KBM-7 (cell line): ENCODE measurements at regions not wholly inside any gene's neighbourhood (a gene's known extent, or its start where the extent isn't known, plus 50 kb on each side); places are given as distances from the start of the nearest gene placed in this dataset.
"Not testable (repeated sequence)": the region's sequence is repeated elsewhere in the genome, so short reads cannot be mapped to it uniquely, and the experiment has no call there.

Experiments
- DNase-seq: peaks from one replicate; pipeline ENCODE4 v3.0.0-alpha.2; 2015
- in situ Hi-C: fragments of 300-500 bp; cut with MboI; formaldehyde crosslinking; loops from 2 replicates; pipeline ENCODE4 v1.14.3; 2020; ENCODE audit warnings: low sequenced_read_pairs, low pct_unique_long_range_greater_than_20kb, mixed read lengths

GRCh38 chr18:57895182-57895581 lies 92.1 kb upstream of the ATP8B1 start:
- in situ Hi-C loops: loop anchor here (25.0 kb wide), 1 partner anchor 217 kb away; no protein-coding TSS in a partner anchor

GRCh38 chr18:57891707-57892391 lies 88.7 kb upstream of the ATP8B1 start:
- in situ Hi-C loops: loop anchor here (25.0 kb wide), 1 partner anchor 220 kb away; no protein-coding TSS in a partner anchor
- DNase-seq: no peak

More at GRCh38 chr18:57895182-57895581, 92.1 kb upstream of the ATP8B1 start:
- DNase-seq: no peak

GRCh38 chr18:57890266-57890665 lies 87.2 kb upstream of the ATP8B1 start:
- no peak for DNase-seq
- in situ Hi-C loops: loop anchor here (25.0 kb wide), 1 partner anchor 222 kb away; no protein-coding TSS in a partner anchor

- no peak for DNase-seq
- in situ Hi-C loops: loop anchor here (25.0 kb wide), 1 partner anchor 222 kb away; no protein-coding TSS in a partner anchor
These were observed 86.7 kb upstream of the ATP8B1 start for GRCh38 chr18:57889841-57890240.

GRCh38 chr18:57887543-57888383 lies 84.6 kb upstream of the ATP8B1 start:
- in situ Hi-C loops: loop anchor here (25.0 kb wide), 1 partner anchor 225 kb away; no protein-coding TSS in a partner anchor
- DNase-seq: no peak

GRCh38 chr18:57885931-57886330 lies 82.8 kb upstream of the ATP8B1 start:
- no peak for DNase-seq
- in situ Hi-C loops: loop anchor here (25.0 kb wide), 1 partner anchor 226 kb away; no protein-coding TSS in a partner anchor

GRCh38 chr18:57882465-57882864 lies 79.3 kb upstream of the ATP8B1 start:
- in situ Hi-C loops: loop anchor here (25.0 kb wide), 1 partner anchor 230 kb away; no protein-coding TSS in a partner anchor
- no peak for DNase-seq

- peak; percentile 66 for DNase-seq
- in situ Hi-C loops: loop anchor here (25.0 kb wide), 1 partner anchor 230 kb away; no protein-coding TSS in a partner anchor
These were observed 78.8 kb upstream of the ATP8B1 start for GRCh38 chr18:57881818-57882413.

GRCh38 chr18:57879924-57880323 lies 76.8 kb upstream of the ATP8B1 start:
- in situ Hi-C loops: loop anchor here (25.0 kb wide), 1 partner anchor 232 kb away; no protein-coding TSS in a partner anchor
- not testable (repeated sequence) for DNase-seq

- in situ Hi-C loops: no loop called here
- no peak for DNase-seq
These were observed 66.1 kb upstream of the ATP8B1 start for GRCh38 chr18:57869221-57869620.

GRCh38 chr18:57866355-57866754 lies 63.2 kb upstream of the ATP8B1 start:
- no peak for DNase-seq
- in situ Hi-C loops: no loop called here

- DNase-seq: no peak
- in situ Hi-C loops: no loop called here
These were observed 61.6 kb upstream of the ATP8B1 start for GRCh38 chr18:57864615-57865121.

- DNase-seq: no peak
These were observed 60.6 kb upstream of the ATP8B1 start for GRCh38 chr18:57863706-57864105.

GRCh38 chr18:57859314-57859713 lies 56.2 kb upstream of the ATP8B1 start:
- in situ Hi-C loops: no loop called here
- peak; percentile 11 for DNase-seq

More at GRCh38 chr18:57863706-57864105, 60.6 kb upstream of the ATP8B1 start:
- in situ Hi-C loops: no loop called here

GRCh38 chr18:57856557-57857280 lies 53.6 kb upstream of the ATP8B1 start:
- in situ Hi-C loops: no loop called here
- no peak for DNase-seq

- DNase-seq: no peak
- in situ Hi-C loops: no loop called here
These were observed 53.0 kb upstream of the ATP8B1 start for GRCh38 chr18:57856128-57856527.

GRCh38 chr18:57855551-57855950 lies 52.4 kb upstream of the ATP8B1 start:
- in situ Hi-C loops: no loop called here
- DNase-seq: no peak

- in situ Hi-C loops: no loop called here
- DNase-seq: no peak
These were observed 51.6 kb upstream of the ATP8B1 start for GRCh38 chr18:57854726-57855125.

GRCh38 chr18:57853864-57854263 lies 50.7 kb upstream of the ATP8B1 start:
- no peak for DNase-seq
- in situ Hi-C loops: no loop called here
